ENCODE measurements at regions not wholly inside any gene's neighbourhood (a gene's known extent, or its start where the extent isn't known, plus 50 kb on each side); places are given as distances from the start of the nearest gene placed in this dataset.

DNA sequence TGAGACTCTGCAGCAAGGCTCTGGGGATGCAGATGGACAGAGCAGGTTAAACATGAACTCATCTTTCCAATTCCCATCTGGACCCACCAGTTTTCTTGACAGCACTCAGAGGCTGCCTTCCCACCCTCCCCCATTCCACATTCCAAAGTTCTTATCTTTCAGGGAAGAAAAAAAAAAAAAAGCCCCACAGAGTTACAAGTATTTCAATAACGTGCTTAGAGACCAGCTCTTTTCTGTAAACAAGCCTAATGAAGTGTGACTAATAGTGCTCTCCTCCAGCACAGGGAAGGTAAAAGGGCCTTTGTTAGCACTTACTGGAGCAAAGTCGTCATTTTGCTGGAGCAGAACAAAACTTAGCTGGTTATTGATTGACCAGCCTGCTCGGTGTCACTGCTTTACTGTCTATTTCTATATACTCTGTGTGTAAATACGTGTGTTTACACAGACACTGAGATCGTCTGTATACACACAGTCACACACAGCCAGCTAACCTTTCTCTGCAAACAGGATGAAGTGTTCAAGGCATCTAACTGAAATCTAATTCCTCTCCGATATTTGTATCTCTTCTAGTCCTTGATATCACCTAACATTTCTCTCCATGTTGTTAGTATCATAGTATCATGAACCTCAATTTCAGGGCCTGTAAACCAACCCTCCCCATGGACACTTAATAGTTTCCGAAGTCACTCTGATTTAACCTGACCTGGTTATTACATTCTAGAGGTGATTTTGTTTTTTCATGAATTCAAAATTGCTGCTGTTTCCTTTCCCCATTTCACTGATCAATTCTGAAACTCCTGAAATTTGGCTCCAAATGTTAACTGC, 84.9 kb downstream of the ZNF608 start (continued):
- TF ChIP-seq HNRNPLL (IDR thresholded peaks at IDR 0.05; ENCODE audit: low read depth, low read length, poor library complexity, severe bottlenecking) (no peak), ZNF619 (CRISPR knock-in tag; IDR thresholded peaks at IDR 0.05) (no peak), TBL1XR1 (IDR thresholded peaks at IDR 0.05; ENCODE audit: borderline replicate concordance, low read length, partially characterized antibody) (peak; percentile 98), MAFK (conservative IDR thresholded peaks at IDR 0.05 in 1 of 2, IDR thresholded peaks at IDR 0.05 in 1 of 2; ENCODE audit: low read length in 2 of 2) (peak; percentile 42 to 56), ASH2L (IDR thresholded peaks at IDR 0.05; ENCODE audit: insufficient read length, low read depth, low read length) (peak; percentile 60), HDAC2 (CRISPR knock-in tag; IDR thresholded peaks at IDR 0.05) (peak; percentile 98), ZNF501 (CRISPR knock-in tag; IDR thresholded peaks at IDR 0.05) (no peak), MYC (CRISPR knock-in tag; IDR thresholded peaks at IDR 0.05; ENCODE audit: borderline replicate concordance) (no peak), PHF5A (CRISPR knock-in tag; IDR thresholded peaks at IDR 0.05; ENCODE audit: low read depth, unreplicated experiment) (peak; percentile 31), KLF11 (CRISPR knock-in tag; IDR thresholded peaks at IDR 0.05) (no peak), ZFP62 (CRISPR knock-in tag; IDR thresholded peaks at IDR 0.05) (no peak), HCFC1 (IDR thresholded peaks at IDR 0.05; ENCODE audit: low read depth, low read length) (no peak), IKZF4 (CRISPR knock-in tag; IDR thresholded peaks at IDR 0.05; ENCODE audit: borderline replicate concordance, low read depth, not compliant biosample characterization) (no peak), CENPX (CRISPR knock-in tag; IDR thresholded peaks at IDR 0.05) (no peak), ZNF879 (CRISPR knock-in tag; IDR thresholded peaks at IDR 0.05) (no peak), ZNF614 (CRISPR knock-in tag; IDR thresholded peaks at IDR 0.05; ENCODE audit: borderline replicate concordance) (peak; percentile 61), GATAD2A (CRISPR knock-in tag; IDR thresholded peaks at IDR 0.05) (peak; percentile 97), MIXL1 (CRISPR knock-in tag; IDR thresholded peaks at IDR 0.05) (peak; percentile 91), ZNF703 (CRISPR knock-in tag; IDR thresholded peaks at IDR 0.05; ENCODE audit: borderline replicate concordance) (peak; percentile 91), ZFY (CRISPR knock-in tag; IDR thresholded peaks at IDR 0.05) (no peak)
- TF ChIP-seq, protein P1, sequence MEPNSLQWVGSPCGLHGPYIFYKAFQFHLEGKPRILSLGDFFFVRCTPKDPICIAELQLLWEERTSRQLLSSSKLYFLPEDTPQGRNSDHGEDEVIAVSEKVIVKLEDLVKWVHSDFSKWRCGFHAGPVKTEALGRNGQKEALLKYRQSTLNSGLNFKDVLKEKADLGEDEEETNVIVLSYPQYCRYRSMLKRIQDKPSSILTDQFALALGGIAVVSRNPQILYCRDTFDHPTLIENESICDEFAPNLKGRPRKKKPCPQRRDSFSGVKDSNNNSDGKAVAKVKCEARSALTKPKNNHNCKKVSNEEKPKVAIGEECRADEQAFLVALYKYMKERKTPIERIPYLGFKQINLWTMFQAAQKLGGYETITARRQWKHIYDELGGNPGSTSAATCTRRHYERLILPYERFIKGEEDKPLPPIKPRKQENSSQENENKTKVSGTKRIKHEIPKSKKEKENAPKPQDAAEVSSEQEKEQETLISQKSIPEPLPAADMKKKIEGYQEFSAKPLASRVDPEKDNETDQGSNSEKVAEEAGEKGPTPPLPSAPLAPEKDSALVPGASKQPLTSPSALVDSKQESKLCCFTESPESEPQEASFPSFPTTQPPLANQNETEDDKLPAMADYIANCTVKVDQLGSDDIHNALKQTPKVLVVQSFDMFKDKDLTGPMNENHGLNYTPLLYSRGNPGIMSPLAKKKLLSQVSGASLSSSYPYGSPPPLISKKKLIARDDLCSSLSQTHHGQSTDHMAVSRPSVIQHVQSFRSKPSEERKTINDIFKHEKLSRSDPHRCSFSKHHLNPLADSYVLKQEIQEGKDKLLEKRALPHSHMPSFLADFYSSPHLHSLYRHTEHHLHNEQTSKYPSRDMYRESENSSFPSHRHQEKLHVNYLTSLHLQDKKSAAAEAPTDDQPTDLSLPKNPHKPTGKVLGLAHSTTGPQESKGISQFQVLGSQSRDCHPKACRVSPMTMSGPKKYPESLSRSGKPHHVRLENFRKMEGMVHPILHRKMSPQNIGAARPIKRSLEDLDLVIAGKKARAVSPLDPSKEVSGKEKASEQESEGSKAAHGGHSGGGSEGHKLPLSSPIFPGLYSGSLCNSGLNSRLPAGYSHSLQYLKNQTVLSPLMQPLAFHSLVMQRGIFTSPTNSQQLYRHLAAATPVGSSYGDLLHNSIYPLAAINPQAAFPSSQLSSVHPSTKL (CRISPR knock-in tag; IDR thresholded peaks at IDR 0.05), result peak; percentile 99
- TF ChIP-seq, protein P2, sequence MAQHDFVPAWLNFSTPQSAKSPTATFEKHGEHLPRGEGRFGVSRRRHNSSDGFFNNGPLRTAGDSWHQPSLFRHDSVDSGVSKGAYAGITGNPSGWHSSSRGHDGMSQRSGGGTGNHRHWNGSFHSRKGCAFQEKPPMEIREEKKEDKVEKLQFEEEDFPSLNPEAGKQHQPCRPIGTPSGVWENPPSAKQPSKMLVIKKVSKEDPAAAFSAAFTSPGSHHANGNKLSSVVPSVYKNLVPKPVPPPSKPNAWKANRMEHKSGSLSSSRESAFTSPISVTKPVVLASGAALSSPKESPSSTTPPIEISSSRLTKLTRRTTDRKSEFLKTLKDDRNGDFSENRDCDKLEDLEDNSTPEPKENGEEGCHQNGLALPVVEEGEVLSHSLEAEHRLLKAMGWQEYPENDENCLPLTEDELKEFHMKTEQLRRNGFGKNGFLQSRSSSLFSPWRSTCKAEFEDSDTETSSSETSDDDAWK (CRISPR knock-in tag; IDR thresholded peaks at IDR 0.05), result no peak
- TF ChIP-seq, protein P3, sequence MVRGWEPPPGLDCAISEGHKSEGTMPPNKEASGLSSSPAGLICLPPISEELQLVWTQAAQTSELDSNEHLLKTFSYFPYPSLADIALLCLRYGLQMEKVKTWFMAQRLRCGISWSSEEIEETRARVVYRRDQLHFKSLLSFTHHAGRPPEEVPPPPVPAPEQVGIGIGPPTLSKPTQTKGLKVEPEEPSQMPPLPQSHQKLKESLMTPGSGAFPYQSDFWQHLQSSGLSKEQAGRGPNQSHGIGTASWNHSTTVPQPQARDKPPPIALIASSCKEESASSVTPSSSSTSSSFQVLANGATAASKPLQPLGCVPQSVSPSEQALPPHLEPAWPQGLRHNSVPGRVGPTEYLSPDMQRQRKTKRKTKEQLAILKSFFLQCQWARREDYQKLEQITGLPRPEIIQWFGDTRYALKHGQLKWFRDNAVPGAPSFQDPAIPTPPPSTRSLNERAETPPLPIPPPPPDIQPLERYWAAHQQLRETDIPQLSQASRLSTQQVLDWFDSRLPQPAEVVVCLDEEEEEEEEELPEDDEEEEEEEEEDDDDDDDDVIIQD (CRISPR knock-in tag; IDR thresholded peaks at IDR 0.05; ENCODE audit: low read depth), result peak; percentile 47; the same call in 1 of the 2 replicates
- TF ChIP-seq, protein P4, sequence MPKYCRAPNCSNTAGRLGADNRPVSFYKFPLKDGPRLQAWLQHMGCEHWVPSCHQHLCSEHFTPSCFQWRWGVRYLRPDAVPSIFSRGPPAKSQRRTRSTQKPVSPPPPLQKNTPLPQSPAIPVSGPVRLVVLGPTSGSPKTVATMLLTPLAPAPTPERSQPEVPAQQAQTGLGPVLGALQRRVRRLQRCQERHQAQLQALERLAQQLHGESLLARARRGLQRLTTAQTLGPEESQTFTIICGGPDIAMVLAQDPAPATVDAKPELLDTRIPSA (CRISPR knock-in tag; IDR thresholded peaks at IDR 0.05; ENCODE audit: borderline replicate concordance), result no peak
